ENCODE measurements at regions not wholly inside any gene's neighbourhood (a gene's known extent, or its start where the extent isn't known, plus 50 kb on each side); places are given as distances from the start of the nearest gene placed in this dataset.

DNA sequence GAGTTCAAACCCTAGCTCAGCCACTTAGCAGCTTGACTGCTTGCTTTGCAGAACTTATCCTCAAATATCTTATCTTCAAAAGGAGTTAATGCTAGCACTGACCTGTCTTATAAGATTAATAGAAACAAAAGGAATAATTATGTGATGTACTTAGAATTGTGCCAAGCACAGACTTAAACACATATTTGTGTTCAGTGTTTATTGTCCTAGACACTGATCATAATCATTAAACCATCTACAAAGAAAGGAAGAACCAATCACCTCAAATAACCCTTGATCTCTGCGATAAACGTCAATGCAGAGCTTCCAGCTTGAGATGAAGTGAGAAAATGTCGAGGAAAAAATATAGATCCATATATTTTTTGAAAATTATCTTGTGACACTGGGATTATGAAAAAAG lies 73.1 kb downstream of the ATXN7L3B start:
- TF ChIP-seq POLR2AphosphoS5 (IDR thresholded peaks at IDR 0.05) (no peak), EP300 (IDR thresholded peaks at IDR 0.05) (no peak), POLR2A (IDR thresholded peaks at IDR 0.05) (no peak)
- TF ChIP-seq, protein P1, sequence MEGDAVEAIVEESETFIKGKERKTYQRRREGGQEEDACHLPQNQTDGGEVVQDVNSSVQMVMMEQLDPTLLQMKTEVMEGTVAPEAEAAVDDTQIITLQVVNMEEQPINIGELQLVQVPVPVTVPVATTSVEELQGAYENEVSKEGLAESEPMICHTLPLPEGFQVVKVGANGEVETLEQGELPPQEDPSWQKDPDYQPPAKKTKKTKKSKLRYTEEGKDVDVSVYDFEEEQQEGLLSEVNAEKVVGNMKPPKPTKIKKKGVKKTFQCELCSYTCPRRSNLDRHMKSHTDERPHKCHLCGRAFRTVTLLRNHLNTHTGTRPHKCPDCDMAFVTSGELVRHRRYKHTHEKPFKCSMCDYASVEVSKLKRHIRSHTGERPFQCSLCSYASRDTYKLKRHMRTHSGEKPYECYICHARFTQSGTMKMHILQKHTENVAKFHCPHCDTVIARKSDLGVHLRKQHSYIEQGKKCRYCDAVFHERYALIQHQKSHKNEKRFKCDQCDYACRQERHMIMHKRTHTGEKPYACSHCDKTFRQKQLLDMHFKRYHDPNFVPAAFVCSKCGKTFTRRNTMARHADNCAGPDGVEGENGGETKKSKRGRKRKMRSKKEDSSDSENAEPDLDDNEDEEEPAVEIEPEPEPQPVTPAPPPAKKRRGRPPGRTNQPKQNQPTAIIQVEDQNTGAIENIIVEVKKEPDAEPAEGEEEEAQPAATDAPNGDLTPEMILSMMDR (IDR thresholded peaks at IDR 0.05): no peak

All from sigmoid colon (tissue), 4 donors.